ENCODE measurements at regions not wholly inside any gene's neighbourhood (a gene's known extent, or its start where the extent isn't known, plus 50 kb on each side); places are given as distances from the start of the nearest gene placed in this dataset.

- Histone ChIP-seq H3K4me2 (ENCODE audit: insufficient read depth, insufficient read length, low read length) (no peak overlapping the region), H4K20me1 (ENCODE audit: control insufficient read depth, insufficient read depth, insufficient read length) (no peaks in the 10 kb centered on the region), H2AFZ (ENCODE audit: low read length) (no peak overlapping the region), H4K8ac (replicated peaks; ENCODE audit: insufficient read length, low read depth, low read length) (no peak overlapping the region), H3K18ac (ENCODE audit: insufficient read length, low read depth, low read length) (no peak overlapping the region), H2BK15ac (ENCODE audit: low read depth, low read length) (no peak overlapping the region), H3K23ac (ENCODE audit: insufficient read length, low read depth, low read length) (no peak overlapping the region), H2BK5ac (ENCODE audit: insufficient read length, low read length) (no peak overlapping the region), H3K4me1 (ENCODE audit: insufficient read depth, low read length) (no peaks in the 10 kb centered on the region), H3K9ac (ENCODE audit: extremely low read depth, insufficient read length, low read length) (no peak overlapping the region), H2BK120ac (ENCODE audit: low read depth, low read length, poor library complexity, severe bottlenecking) (no peak overlapping the region), H3T11ph (ENCODE audit: low read length) (no peak overlapping the region), H4K5ac (ENCODE audit: insufficient read length, low read depth, low read length) (no peak overlapping the region), H3K79me1 (ENCODE audit: insufficient read depth, low read depth, low read length, poor library complexity, severe bottlenecking) (no peaks in the 10 kb centered on the region), H3K27ac (ENCODE audit: insufficient read length, low read depth, low read length) (no peak overlapping the region), H3K9me3 (ENCODE audit: control insufficient read depth, low read depth, low read length) (no peaks in the 10 kb centered on the region), H3K56ac (ENCODE audit: insufficient read length, low read depth, low read length) (no peak overlapping the region), H3K79me2 (ENCODE audit: insufficient read depth, low read length) (no peaks in the 10 kb centered on the region), H3K14ac (ENCODE audit: insufficient read depth, low read length) (no peak overlapping the region), H3K23me2 (ENCODE audit: insufficient read length, low read depth, low read length, poor library complexity, severe bottlenecking) (no peaks in the 10 kb centered on the region), H3K27me3 (ENCODE audit: insufficient read depth, low read length) (no peaks in the 10 kb centered on the region), H3K4ac (ENCODE audit: low read depth, low read length) (no peak overlapping the region), H2BK20ac (ENCODE audit: low read depth, low read length, poor library complexity, severe bottlenecking) (no peak overlapping the region), H2AK5ac (ENCODE audit: insufficient read length, low read length) (no peak overlapping the region), H2BK12ac (ENCODE audit: insufficient read length, low read depth, low read length) (no peak overlapping the region), H4K91ac (ENCODE audit: insufficient read length, low read depth, low read length) (no peak overlapping the region)
- no peak for TF ChIP-seq CTCF (conservative IDR thresholded peaks at IDR 0.05)
- peak; percentile 32 for DNase-seq
- Mint-ChIP-seq H3K27ac (peak overlapping the region in 1 of 3 experiments; percentile 27; a peak in 1 of 7 replicates), H3K36me3 (ENCODE audit: insufficient read depth in 1 of 3, low read depth in 3 of 3) (peaks cover 49 to 78% (median 51%) of the 10 kb centered on the region in 3 experiments), H3K27me3 (ENCODE audit: low read depth) (peaks cover 31% of the 10 kb centered on the region), H3K4me3 (no peak overlapping the region), H3K9me3 (no peaks in the 10 kb centered on the region; a peak in 1 of 5 replicates), H3K4me1 (peaks cover 7 to 21% of the 10 kb centered on the region in 2 experiments; a peak in 3 of 4 replicates)
- no CpG with 5 or more reads among the region's 7 CpGs for WGBS (ENCODE audit: extremely low coverage, insufficient read length, low lambda C conversion rate)
Observed at GRCh38 chrX:115902995-115903394, 267.5 kb upstream of the AGTR2 start.
